Thyroid gland (tissue), 4 donors: ENCODE measurements at regions not wholly inside any gene's neighbourhood (a gene's known extent, or its start where the extent isn't known, plus 50 kb on each side); places are given as distances from the start of the nearest gene placed in this dataset.

ENCODE experiments used
- CTCF ChIP-seq, 6 experiments: fragments of 200-600 bp in 3 of 6; fragments of 450-650 bp in 3 of 6; sonication (generic) in 3 of 6; IDR thresholded peaks; one replicate each; pipeline ENCODE4 v1.5.1; 2016 to 2019; ENCODE audit warnings: antibody characterized with exemption in 6 of 6, mild to moderate bottlenecking in 2 of 6, inconsistent platforms in 1 of 6, moderate library complexity in 1 of 6
- POLR2A ChIP-seq, 2 donors: fragments of 450-650 bp; IDR thresholded peaks; one replicate each; pipeline ENCODE4 v1.6.1; 2017; ENCODE audit warnings: antibody characterized with exemption in 2 of 2, mild to moderate bottlenecking in 2 of 2, moderate library complexity in 1 of 2

- no peak for TF ChIP-seq CTCF (IDR thresholded peaks at IDR 0.05)
- TF ChIP-seq POLR2A (IDR thresholded peaks at IDR 0.05): no peak
Observed at GRCh38 chr2:234724850-234725249, 227.0 kb upstream of the SH3BP4 start.
